OCI-LY3 (cell line): ENCODE measurements at regions not wholly inside any gene's neighbourhood (a gene's known extent, or its start where the extent isn't known, plus 50 kb on each side); places are given as distances from the start of the nearest gene placed in this dataset.

Experiments used
- CTCF ChIP-seq: fragments of 200-600, 300-600 bp; sonication (generic); IDR thresholded peaks from 2 replicates; pipeline ENCODE4 v1.5.1; 2014; ENCODE audit warnings: antibody characterized with exemption, low read length, low read depth
- EZH2phosphoT487 ChIP-seq: fragments of 200-600 bp; shearing (Covaris generic); IDR thresholded peaks from 2 replicates; pipeline ENCODE4 v1.6.1; 2018; ENCODE audit warnings: antibody characterized with exemption, mixed run types, low read depth

GRCh38 chr10:78829565-78829964, 239.2 kb upstream of the ZMIZ1 start:
- TF ChIP-seq CTCF: no peak
- TF ChIP-seq EZH2phosphoT487: no peak
